ENCODE measurements at regions not wholly inside any gene's neighbourhood (a gene's known extent, or its start where the extent isn't known, plus 50 kb on each side); places are given as distances from the start of the nearest gene placed in this dataset.

GRCh38 chr22:34608106-34608505 is 457.9 kb upstream of the ISX start:
- TF ChIP-seq EP300 (IDR thresholded peaks at IDR 0.05) (no peak), POLR2A (IDR thresholded peaks at IDR 0.05) (no peak)

All from stomach (tissue), 4 donors.